ENCODE measurements at regions not wholly inside any gene's neighbourhood (a gene's known extent, or its start where the extent isn't known, plus 50 kb on each side); places are given as distances from the start of the nearest gene placed in this dataset.

DNA sequence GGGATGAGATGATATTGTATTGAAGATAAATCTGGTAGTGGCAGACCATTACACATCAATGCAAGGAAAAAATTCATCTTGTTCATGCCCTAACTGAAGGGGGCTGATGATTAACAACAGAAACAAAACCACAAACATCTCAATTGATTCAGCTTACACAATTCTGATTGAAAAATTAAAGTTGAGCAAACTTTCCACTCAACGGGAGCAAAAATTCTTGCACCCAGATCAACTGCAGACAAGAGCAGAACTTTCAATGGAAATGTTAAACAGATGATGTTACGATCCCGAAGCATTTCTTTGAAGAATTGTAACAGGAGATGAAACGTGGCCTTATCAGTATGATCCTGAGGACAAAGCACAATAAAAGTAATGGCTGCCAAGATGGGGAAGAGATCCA lies 172.4 kb upstream of the SOX5 start (continued):
- TF ChIP-seq, protein P1, sequence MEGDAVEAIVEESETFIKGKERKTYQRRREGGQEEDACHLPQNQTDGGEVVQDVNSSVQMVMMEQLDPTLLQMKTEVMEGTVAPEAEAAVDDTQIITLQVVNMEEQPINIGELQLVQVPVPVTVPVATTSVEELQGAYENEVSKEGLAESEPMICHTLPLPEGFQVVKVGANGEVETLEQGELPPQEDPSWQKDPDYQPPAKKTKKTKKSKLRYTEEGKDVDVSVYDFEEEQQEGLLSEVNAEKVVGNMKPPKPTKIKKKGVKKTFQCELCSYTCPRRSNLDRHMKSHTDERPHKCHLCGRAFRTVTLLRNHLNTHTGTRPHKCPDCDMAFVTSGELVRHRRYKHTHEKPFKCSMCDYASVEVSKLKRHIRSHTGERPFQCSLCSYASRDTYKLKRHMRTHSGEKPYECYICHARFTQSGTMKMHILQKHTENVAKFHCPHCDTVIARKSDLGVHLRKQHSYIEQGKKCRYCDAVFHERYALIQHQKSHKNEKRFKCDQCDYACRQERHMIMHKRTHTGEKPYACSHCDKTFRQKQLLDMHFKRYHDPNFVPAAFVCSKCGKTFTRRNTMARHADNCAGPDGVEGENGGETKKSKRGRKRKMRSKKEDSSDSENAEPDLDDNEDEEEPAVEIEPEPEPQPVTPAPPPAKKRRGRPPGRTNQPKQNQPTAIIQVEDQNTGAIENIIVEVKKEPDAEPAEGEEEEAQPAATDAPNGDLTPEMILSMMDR (IDR thresholded peaks at IDR 0.05 in 2 of 3, conservative IDR thresholded peaks at IDR 0.05 in 1 of 3; ENCODE audit: borderline replicate concordance in 1 of 3, insufficient read depth in 1 of 3, low read depth in 2 of 3, low read length in 2 of 3) = no peak
- TF ChIP-seq RAD21 (IDR thresholded peaks at IDR 0.05; ENCODE audit: low read depth) = no peak
- TF ChIP-seq ZFX (IDR thresholded peaks at IDR 0.05) = no peak
- no peak for TF ChIP-seq SIN3A (IDR thresholded peaks at IDR 0.05; ENCODE audit: low read depth)
- no peak for TF ChIP-seq YY1 (IDR thresholded peaks at IDR 0.05; ENCODE audit: extremely low read depth, insufficient replicate concordance, low read depth, low read length)
- TF ChIP-seq ELF1 (IDR thresholded peaks at IDR 0.05; ENCODE audit: borderline replicate concordance, low read depth) = no peak
- TF ChIP-seq EZH2 (IDR thresholded peaks at IDR 0.05) = no peak
- no peak for TF ChIP-seq SRF (IDR thresholded peaks at IDR 0.05; ENCODE audit: low read depth)
- TF ChIP-seq EZH2phosphoT487 (IDR thresholded peaks at IDR 0.05; ENCODE audit: borderline replicate concordance) = no peak
- TF ChIP-seq CBX3 (IDR thresholded peaks at IDR 0.05; ENCODE audit: low read depth) = no peak

DNA sequence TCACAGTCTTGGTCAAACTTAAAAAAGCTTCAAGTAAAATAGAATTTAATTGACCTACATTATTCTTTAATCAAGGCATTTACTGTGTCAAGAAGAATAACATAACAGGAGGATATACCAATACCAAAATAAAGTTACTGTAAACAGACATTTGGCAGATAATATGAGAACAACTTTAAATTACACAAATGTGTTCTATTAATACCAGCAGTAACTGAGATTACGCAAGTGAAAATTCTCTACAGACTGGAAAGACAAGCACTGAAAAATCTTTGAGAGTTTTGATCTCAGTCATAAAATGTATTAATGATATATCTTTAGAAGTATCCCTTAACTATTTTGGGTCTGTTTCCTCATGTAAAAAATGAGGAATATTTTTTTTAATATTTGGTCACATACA lies 169.2 kb upstream of the SOX5 start:
- no peaks in the 10 kb centered on the region for H3K79me2 ChIP-seq (ENCODE audit: insufficient read depth, low read length)
- intact Hi-C loops (cut with micrococcal nuclease) = no loop called here
- BruUV-seq (replicated peaks) = no TSS peak
- H3K4me1 ChIP-seq (ENCODE audit: control insufficient read depth in 1 of 2, insufficient read depth in 2 of 2, low read length in 2 of 2) = no peaks in the 10 kb centered on the region
- no peaks in the 10 kb centered on the region for H3K36me3 ChIP-seq (ENCODE audit: control insufficient read depth in 1 of 2, insufficient read depth in 2 of 2, low read length in 2 of 2)
- H4K20me1 ChIP-seq (ENCODE audit: insufficient read depth) = no peaks in the 10 kb centered on the region
- ChIA-PET RAD21 (ENCODE audit: low non-redundant PET in 1 of 2, low total read pairs in 2 of 2, uncharacterized antibody in 2 of 2, unreplicated experiment in 2 of 2) (no interaction called here), POLR2A (no interaction called here), CTCF (no interaction called here)
- H3K9me3 ChIP-seq (ENCODE audit: control insufficient read depth in 1 of 2, insufficient read depth in 1 of 2, low read depth in 1 of 2, low read length in 2 of 2) = peaks cover 7 to 16% of the 10 kb centered on the region in 2 experiments; a peak in 1 of 4 replicates
- TF ChIP-seq ELF1 (IDR thresholded peaks at IDR 0.05; ENCODE audit: borderline replicate concordance, low read depth) (no peak), RAD21 (IDR thresholded peaks at IDR 0.05; ENCODE audit: low read depth) (no peak), POLR2AphosphoS5 (IDR thresholded peaks at IDR 0.05; ENCODE audit: low read depth, low read length) (no peak), JUND (IDR thresholded peaks at IDR 0.05) (no peak), SIN3A (IDR thresholded peaks at IDR 0.05; ENCODE audit: low read depth) (no peak), ZNF274 (IDR thresholded peaks at IDR 0.05; ENCODE audit: low read depth, low read length) (no peak), TCF7L2 (IDR thresholded peaks at IDR 0.05; ENCODE audit: borderline replicate concordance, extremely low read depth, insufficient read depth, insufficient read length) (no peak), POLR2A (IDR thresholded peaks at IDR 0.05; ENCODE audit: borderline replicate concordance, extremely low read depth, insufficient read depth, insufficient read length) (no peak), EZH2phosphoT487 (IDR thresholded peaks at IDR 0.05; ENCODE audit: borderline replicate concordance) (no peak), ZFX (IDR thresholded peaks at IDR 0.05) (no peak), EZH2 (IDR thresholded peaks at IDR 0.05) (no peak)
- TF ChIP-seq, protein P2, sequence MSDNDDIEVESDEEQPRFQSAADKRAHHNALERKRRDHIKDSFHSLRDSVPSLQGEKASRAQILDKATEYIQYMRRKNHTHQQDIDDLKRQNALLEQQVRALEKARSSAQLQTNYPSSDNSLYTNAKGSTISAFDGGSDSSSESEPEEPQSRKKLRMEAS (IDR thresholded peaks at IDR 0.05) = no peak
- TF ChIP-seq, protein P3, sequence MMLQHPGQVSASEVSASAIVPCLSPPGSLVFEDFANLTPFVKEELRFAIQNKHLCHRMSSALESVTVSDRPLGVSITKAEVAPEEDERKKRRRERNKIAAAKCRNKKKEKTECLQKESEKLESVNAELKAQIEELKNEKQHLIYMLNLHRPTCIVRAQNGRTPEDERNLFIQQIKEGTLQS (IDR thresholded peaks at IDR 0.05) = no peak
- TF ChIP-seq, protein P1 (IDR thresholded peaks at IDR 0.05 in 2 of 3, conservative IDR thresholded peaks at IDR 0.05 in 1 of 3; ENCODE audit: borderline replicate concordance in 1 of 3, insufficient read depth in 1 of 3, low read depth in 2 of 3, low read length in 2 of 3) = no peak
- no peaks in the 10 kb centered on the region for H3K9me2 ChIP-seq (ENCODE audit: insufficient read depth)
- ATAC-seq (no peak), DNase-seq (ENCODE audit: low read depth, low spot score) (no peak)
- no peak overlapping the region for H3K4me3 ChIP-seq (replicated peaks in 1 of 2; ENCODE audit: low read depth in 1 of 2, low read length in 2 of 2)
- H3K9ac ChIP-seq (ENCODE audit: low read length) = no peak overlapping the region
- no peak overlapping the region for H3K27ac ChIP-seq (ENCODE audit: low read depth, low read length)
- H3K27me3 ChIP-seq (ENCODE audit: insufficient read depth, low read length) = no peaks in the 10 kb centered on the region
- H2AFZ ChIP-seq (ENCODE audit: low read depth, low read length, poor library complexity, severe bottlenecking) = no peak overlapping the region
- H3K4me2 ChIP-seq (ENCODE audit: low read length) = no peak overlapping the region

Data from HCT116 (cell line).